Naive thymus-derived CD4-positive, alpha-beta T cell (primary cell): ENCODE measurements at regions not wholly inside any gene's neighbourhood (a gene's known extent, or its start where the extent isn't known, plus 50 kb on each side); places are given as distances from the start of the nearest gene placed in this dataset.

Source experiments
- ATAC-seq: fragments of 150-1000 bp; cut with Tn5 transposase; 2 replicates; pipeline ENCODE4 v1.10.0; 2021; ENCODE audit warnings: mild to moderate bottlenecking, moderate library complexity
- CTCF ChIA-PET: fragments of 350-600 bp; sonication (Branson Sonifier 250); formaldehyde crosslinking; loops from one replicate; lab custom pipeline; 2021; ENCODE audit warnings: antibody characterized with exemption; lab: Charles Lee
- POLR2A ChIA-PET: fragments of 350-600 bp; sonication (Branson Sonifier 250); formaldehyde crosslinking; loops from one replicate; lab custom pipeline; 2021; ENCODE audit warnings: antibody characterized with exemption, inconsistent platforms; lab: Charles Lee
- DNase-seq, 9 donors: peaks; one replicate each; pipeline versions ENCODE4 v3.0.0 to v3.0.0-alpha.2; 2020 to 2022; ENCODE audit warnings: mixed read lengths in 1 of 9
- H3K27ac ChIP-seq: one replicate; pipeline ENCODE4 v1.7.0; 2013; ENCODE audit warnings: mild to moderate bottlenecking, low read depth, low read length, moderate library complexity
- H3K27me3 ChIP-seq, 2 donors: one replicate each; pipeline ENCODE4 v1.7.0; 2013; ENCODE audit warnings: low read length in 2 of 2, mild to moderate bottlenecking in 2 of 2, moderate library complexity in 2 of 2; ENCODE audit not compliant: control insufficient read depth in 2 of 2, insufficient read depth in 2 of 2
- H3K36me3 ChIP-seq, 3 experiments: 1 replicate in 2 of 3; 2 replicates in 1 of 3; pipeline ENCODE4 v1.7.0; 2013; ENCODE audit warnings: low read length in 3 of 3, mild to moderate bottlenecking in 3 of 3, moderate library complexity in 1 of 3; ENCODE audit not compliant: insufficient read depth in 3 of 3, control insufficient read depth in 2 of 3
- H3K4me1 ChIP-seq, 2 donors: one replicate each; pipeline ENCODE4 v1.7.0; 2013; ENCODE audit warnings: low read length in 2 of 2, mild to moderate bottlenecking in 2 of 2, moderate library complexity in 1 of 2; ENCODE audit not compliant: control insufficient read depth in 2 of 2, insufficient read depth in 2 of 2
- H3K4me3 ChIP-seq: 2 replicates; pipeline ENCODE4 v1.7.0; 2013; ENCODE audit warnings: mild to moderate bottlenecking, low read length
- H3K9me3 ChIP-seq, 3 experiments: 1 replicate in 2 of 3; 2 replicates in 1 of 3; pipeline ENCODE4 v1.7.0; 2013; ENCODE audit warnings: low read length in 3 of 3; ENCODE audit not compliant: control insufficient read depth in 2 of 3
- H3K27ac Mint-ChIP-seq, 9 donors: one replicate each; pipeline ENCODE4 v1.8.0; 2020 to 2022; ENCODE audit warnings: mixed read lengths in 9 of 9, mild to moderate bottlenecking in 8 of 9, moderate library complexity in 5 of 9, inconsistent platforms in 2 of 9
- H3K27me3 Mint-ChIP-seq, 5 donors: one replicate each; pipeline ENCODE4 v1.8.0; 2021 to 2022; ENCODE audit warnings: mixed read lengths in 5 of 5, mild to moderate bottlenecking in 1 of 5
- H3K36me3 Mint-ChIP-seq, 5 donors: one replicate each; pipeline ENCODE4 v1.8.0; 2020 to 2022; ENCODE audit warnings: mixed read lengths in 5 of 5, mild to moderate bottlenecking in 3 of 5, inconsistent platforms in 1 of 5
- H3K4me1 Mint-ChIP-seq, 7 donors: one replicate each; pipeline ENCODE4 v1.8.0; 2020 to 2022; ENCODE audit warnings: mixed read lengths in 7 of 7, mild to moderate bottlenecking in 3 of 7, inconsistent platforms in 1 of 7
- H3K4me3 Mint-ChIP-seq, 10 donors: one replicate each; pipeline ENCODE4 v1.8.0; 2020 to 2022; ENCODE audit warnings: mild to moderate bottlenecking in 10 of 10, mixed read lengths in 10 of 10, moderate library complexity in 6 of 10, inconsistent platforms in 2 of 10
- H3K9me3 Mint-ChIP-seq, 11 donors: one replicate each; pipeline ENCODE4 v1.8.0; 2020 to 2022; ENCODE audit warnings: mixed read lengths in 11 of 11, mild to moderate bottlenecking in 4 of 11, inconsistent platforms in 1 of 11, moderate library complexity in 1 of 11
- intact Hi-C, 2 donors: fragments of 100-400 bp; cut with micrococcal nuclease; formaldehyde crosslinking; loops; one replicate each; pipeline ENCODE4 v1.15.1; 2023

DNA sequence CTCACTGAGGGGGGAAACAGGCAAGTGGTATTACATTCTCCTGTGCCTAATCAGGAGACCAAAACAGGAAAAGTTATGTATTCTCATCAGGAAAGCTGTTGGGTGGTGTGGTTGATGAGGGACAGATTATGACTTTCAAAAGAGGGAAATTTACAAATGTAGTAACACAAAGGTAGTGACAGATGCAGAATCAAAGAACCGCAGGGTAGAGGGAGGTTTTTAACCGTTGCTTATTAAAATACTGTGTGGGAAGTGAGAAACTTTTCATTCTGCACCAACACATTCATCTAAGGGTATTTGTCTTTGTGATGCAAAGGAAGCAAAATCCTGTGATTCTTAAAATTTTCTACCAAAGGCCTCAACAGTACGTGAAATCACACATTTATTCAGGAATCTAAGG, 288.2 kb upstream of the MAN1A1 start:
- no peak for ATAC-seq
- Mint-ChIP-seq H3K27me3 (peaks cover 0 to under 1% (median 0%) of the 10 kb centered on the region in 5 donors), H3K27ac (no peak overlapping the region), H3K9me3 (peaks cover 0 to 5% (median 0%) of the 10 kb centered on the region in 11 donors), H3K4me1 (peaks cover 0 to 6% (median 0%) of the 10 kb centered on the region in 7 donors), H3K36me3 (no peaks in the 10 kb centered on the region), H3K4me3 (no peak overlapping the region)
- intact Hi-C loops, result no loop called here
- ChIA-PET CTCF (no interaction called here), POLR2A (no interaction called here)
- no peaks in the 10 kb centered on the region for H3K4me1 ChIP-seq
- no peak overlapping the region for H3K27ac ChIP-seq
- no peaks in the 10 kb centered on the region for H3K9me3 ChIP-seq
- no peak for DNase-seq
- H3K36me3 ChIP-seq, result no peaks in the 10 kb centered on the region
- H3K27me3 ChIP-seq, result no peaks in the 10 kb centered on the region
- H3K4me3 ChIP-seq, result no peak overlapping the region

DNA sequence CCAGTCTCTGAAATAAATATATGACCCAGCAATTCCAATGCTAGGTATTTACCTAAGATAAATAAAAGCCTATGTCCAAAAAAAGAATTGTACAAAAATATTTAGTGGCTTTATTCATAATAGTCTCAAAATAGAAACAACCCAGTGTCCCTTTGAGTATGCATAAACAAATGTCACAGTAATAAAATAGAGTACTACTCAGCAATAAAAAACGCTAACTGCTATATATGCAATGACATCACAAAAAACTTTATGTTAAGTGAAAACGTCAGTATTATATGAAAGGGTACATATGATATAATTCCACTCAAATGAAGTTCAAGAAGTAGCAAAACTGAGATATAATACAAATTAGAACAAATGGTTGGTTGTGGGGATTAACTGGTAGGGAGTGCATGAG, 286.5 kb upstream of the MAN1A1 start:
- Histone ChIP-seq H3K4me1 (no peaks in the 10 kb centered on the region), H3K36me3 (no peaks in the 10 kb centered on the region), H3K9me3 (no peaks in the 10 kb centered on the region), H3K27me3 (no peaks in the 10 kb centered on the region), H3K4me3 (no peak overlapping the region), H3K27ac (no peak overlapping the region)
- intact Hi-C loops, result no loop called here
- peaks cover 0 to 9% (median 2%) of the 10 kb centered on the region in 11 donors for H3K9me3 Mint-ChIP-seq
- POLR2A ChIA-PET, result no interaction called here
- H3K36me3 Mint-ChIP-seq, result no peaks in the 10 kb centered on the region
- peaks cover 0 to 6% (median 0%) of the 10 kb centered on the region in 7 donors for H3K4me1 Mint-ChIP-seq
- ATAC-seq (no peak), DNase-seq (no peak)
- H3K27ac Mint-ChIP-seq, result no peak overlapping the region
- CTCF ChIA-PET, result no interaction called here
- H3K27me3 Mint-ChIP-seq, result peaks cover 0 to 9% (median 2%) of the 10 kb centered on the region in 5 donors
- H3K4me3 Mint-ChIP-seq, result no peak overlapping the region

DNA sequence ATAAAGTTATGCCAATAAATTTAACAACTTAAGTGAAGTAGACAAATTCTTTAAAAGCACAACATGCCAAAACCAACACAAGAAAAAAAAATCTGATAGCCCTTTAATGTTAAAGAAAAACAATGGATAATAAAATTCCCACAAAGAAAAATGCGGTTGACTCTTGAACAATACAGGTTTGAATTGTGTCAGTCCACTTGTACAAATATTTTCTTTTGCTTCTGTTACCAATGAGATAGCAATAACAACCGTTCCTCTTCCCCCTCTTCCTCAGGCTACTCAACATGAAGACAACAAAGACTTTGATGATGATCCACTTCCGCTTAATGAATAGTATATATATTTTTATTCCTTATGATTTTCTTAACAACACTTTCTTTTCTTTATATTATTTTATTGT, 283.9 kb upstream of the MAN1A1 start:
- DNase-seq, result no peak
- H3K36me3 ChIP-seq, result no peaks in the 10 kb centered on the region
- no peaks in the 10 kb centered on the region for H3K9me3 ChIP-seq
- ATAC-seq, result no peak
- H3K27me3 ChIP-seq, result no peaks in the 10 kb centered on the region
- Mint-ChIP-seq H3K4me3 (no peak overlapping the region), H3K27me3 (peaks cover 0 to 19% (median 13%) of the 10 kb centered on the region in 5 donors), H3K27ac (no peak overlapping the region), H3K4me1 (peaks cover 0 to 6% (median 0%) of the 10 kb centered on the region in 7 donors), H3K9me3 (peaks cover 0 to 12% (median 4%) of the 10 kb centered on the region in 11 donors), H3K36me3 (no peaks in the 10 kb centered on the region)
- POLR2A ChIA-PET, result no interaction called here
- no peak overlapping the region for H3K4me3 ChIP-seq
- CTCF ChIA-PET, result no interaction called here
- H3K27ac ChIP-seq, result no peak overlapping the region
- intact Hi-C loops, result no loop called here
- H3K4me1 ChIP-seq, result no peaks in the 10 kb centered on the region

DNA sequence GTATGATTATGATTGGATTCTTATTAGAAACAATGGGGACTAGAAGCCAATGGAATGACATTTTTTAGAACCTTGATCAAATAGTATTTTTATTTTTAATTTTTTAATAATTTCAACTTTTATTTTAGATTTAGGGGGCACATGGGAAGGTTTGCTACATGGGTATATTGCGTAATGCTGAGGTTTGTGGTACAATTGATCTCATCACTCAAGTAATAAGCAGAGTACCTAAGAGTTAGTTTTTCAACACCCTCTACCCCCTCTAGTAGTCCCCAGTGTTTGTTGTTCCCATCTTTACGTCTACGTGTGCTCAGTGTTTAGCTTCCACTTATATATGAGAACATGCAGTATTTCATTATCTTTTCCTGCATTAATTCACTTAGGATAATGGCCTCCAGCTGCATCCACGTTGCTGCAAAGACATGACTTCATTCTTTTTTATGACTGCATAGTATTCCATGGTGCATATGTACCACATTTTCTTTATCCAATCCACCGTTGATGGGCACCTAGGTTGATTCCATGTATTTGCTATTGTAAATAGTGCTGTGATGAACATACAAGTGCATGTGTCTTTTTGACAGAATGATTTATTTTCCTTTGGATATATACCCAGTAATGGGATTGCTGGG, 281.1 kb upstream of the MAN1A1 start:
- DNase-seq, result no peak
- H3K27ac Mint-ChIP-seq, result no peak overlapping the region

DNA sequence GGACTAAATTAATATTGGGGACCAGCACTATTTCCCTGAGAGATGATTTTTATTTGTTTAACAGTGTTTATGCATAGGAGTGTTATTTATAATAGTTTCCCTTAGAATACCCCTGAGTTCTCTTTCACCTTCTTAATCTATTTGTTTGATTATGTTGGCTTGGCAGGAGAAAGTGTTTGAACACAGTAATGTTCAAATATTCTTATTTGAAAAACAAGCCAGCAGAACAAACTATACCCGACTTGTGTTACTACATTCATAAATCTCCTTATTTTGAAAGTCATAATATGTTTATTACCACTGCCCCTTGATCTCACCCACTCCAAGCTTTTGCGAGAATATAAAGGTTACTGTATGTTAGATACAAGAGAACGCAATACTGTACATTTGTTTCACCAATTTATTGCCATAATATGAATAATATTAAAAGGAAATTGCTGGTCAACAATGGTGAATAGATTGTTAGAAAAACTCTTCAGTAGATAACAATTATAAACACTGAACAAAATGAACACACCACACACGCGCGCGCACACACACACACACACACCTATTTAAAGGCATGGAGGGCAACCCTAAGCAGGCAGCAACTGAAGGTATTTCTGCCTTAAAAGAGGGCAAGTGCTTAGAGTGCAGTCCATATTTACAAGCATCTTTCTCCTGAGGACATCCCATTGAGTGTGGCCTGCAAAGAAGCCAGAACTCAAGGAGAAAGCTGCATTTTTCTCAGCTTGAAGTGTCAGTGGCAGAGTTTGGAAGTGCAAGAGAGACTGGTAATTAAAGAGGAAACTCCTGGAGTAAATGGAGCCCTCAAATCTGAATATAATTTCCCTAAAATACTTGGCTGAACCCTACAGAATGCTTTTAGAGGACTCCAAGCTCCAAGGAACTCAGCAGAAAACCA, 279.4 kb upstream of the MAN1A1 start:
- no peak overlapping the region for H3K4me3 ChIP-seq
- no peaks in the 10 kb centered on the region for H3K4me1 ChIP-seq
- Mint-ChIP-seq H3K4me1 (no peaks in the 10 kb centered on the region), H3K27me3 (peaks cover 0 to 19% (median 18%) of the 10 kb centered on the region in 5 donors), H3K36me3 (no peaks in the 10 kb centered on the region), H3K9me3 (peaks cover 0 to 11% (median 2%) of the 10 kb centered on the region in 11 donors), H3K27ac (no peak overlapping the region), H3K4me3 (no peak overlapping the region)
- H3K9me3 ChIP-seq, result no peaks in the 10 kb centered on the region
- no peak overlapping the region for H3K27ac ChIP-seq
- no peak for ATAC-seq
- ChIA-PET CTCF (interaction anchor here (0.7 kb wide), 1 partner anchor 32 kb away, joined by 4 read pairs; no protein-coding TSS in a partner anchor), POLR2A (no interaction called here)
- DNase-seq, result no peak
- intact Hi-C loops, result no loop called here
- H3K27me3 ChIP-seq, result no peaks in the 10 kb centered on the region
- H3K36me3 ChIP-seq, result no peaks in the 10 kb centered on the region

More for the DNA sequence above, 281.1 kb upstream of the MAN1A1 start:
- Histone ChIP-seq H3K9me3 (no peaks in the 10 kb centered on the region), H3K4me3 (no peak overlapping the region), H3K27ac (no peak overlapping the region), H3K27me3 (no peaks in the 10 kb centered on the region), H3K36me3 (no peaks in the 10 kb centered on the region), H3K4me1 (no peaks in the 10 kb centered on the region)
- no peaks in the 10 kb centered on the region for H3K36me3 Mint-ChIP-seq
- H3K27me3 Mint-ChIP-seq, result peaks cover 0 to 19% (median 18%) of the 10 kb centered on the region in 5 donors
- CTCF ChIA-PET, result no interaction called here
- no peak for ATAC-seq
- intact Hi-C loops, result no loop called here
- peaks cover 0 to 12% (median 4%) of the 10 kb centered on the region in 11 donors for H3K9me3 Mint-ChIP-seq
- H3K4me3 Mint-ChIP-seq, result no peak overlapping the region
- H3K4me1 Mint-ChIP-seq, result no peaks in the 10 kb centered on the region
- POLR2A ChIA-PET, result no interaction called here

DNA sequence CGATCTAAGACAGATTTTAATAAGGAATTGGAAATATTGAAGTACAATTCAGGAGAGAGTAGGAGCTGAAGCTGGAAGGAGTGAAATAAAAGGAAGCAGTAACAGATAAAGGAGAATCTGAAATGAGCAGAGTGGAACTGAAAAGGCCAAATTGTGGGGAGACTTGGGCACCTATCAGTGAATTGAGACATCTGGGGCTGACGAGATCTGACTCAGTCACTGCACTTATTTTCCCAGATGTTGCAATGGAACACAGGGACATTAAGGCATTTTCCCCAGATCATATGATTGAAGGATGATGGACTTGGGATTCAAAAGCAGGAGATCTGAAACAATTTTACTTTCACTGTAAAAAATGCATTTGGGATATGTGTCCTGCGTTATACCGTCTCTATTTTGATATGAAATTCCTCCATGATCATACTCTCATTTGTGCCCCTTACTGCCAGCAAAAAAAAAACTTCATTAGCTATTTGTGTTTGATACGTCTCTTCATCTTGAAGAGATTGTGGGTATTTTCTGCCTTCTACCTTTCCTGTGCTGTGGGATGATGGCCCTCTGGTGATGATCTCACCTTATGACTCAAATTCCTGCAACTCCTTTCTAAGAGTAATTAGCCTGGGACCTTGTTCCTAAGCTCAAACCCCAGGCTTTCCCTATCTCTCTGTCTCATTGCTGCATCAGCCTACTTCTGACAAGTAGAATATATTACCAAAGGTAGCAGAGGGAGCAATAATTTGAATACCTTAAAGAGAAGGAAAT, 278.5 kb upstream of the MAN1A1 start:
- Mint-ChIP-seq H3K27ac (no peak overlapping the region), H3K4me1 (no peaks in the 10 kb centered on the region), H3K4me3 (no peak overlapping the region), H3K27me3 (peaks cover 0 to 19% (median 18%) of the 10 kb centered on the region in 5 donors), H3K9me3 (peaks cover 0 to 7% (median 2%) of the 10 kb centered on the region in 11 donors), H3K36me3 (no peaks in the 10 kb centered on the region)
- POLR2A ChIA-PET, result no interaction called here
- ATAC-seq (no peak), DNase-seq (no peak)
- H3K4me3 ChIP-seq, result no peak overlapping the region
- no peaks in the 10 kb centered on the region for H3K36me3 ChIP-seq
- H3K9me3 ChIP-seq, result no peaks in the 10 kb centered on the region
- no peak overlapping the region for H3K27ac ChIP-seq
- no peaks in the 10 kb centered on the region for H3K27me3 ChIP-seq
- H3K4me1 ChIP-seq, result no peaks in the 10 kb centered on the region
- CTCF ChIA-PET, result interaction anchor here (0.7 kb wide), 1 partner anchor 32 kb away, joined by 4 read pairs; no protein-coding TSS in a partner anchor
- intact Hi-C loops, result no loop called here
